NT2/D1 (cell line): ENCODE measurements at regions not wholly inside any gene's neighbourhood (a gene's known extent, or its start where the extent isn't known, plus 50 kb on each side); places are given as distances from the start of the nearest gene placed in this dataset.

Experiments
- YY1 ChIP-seq: IDR thresholded peaks from 2 replicates; pipeline ENCODE4 v1.6.1; 2011; ENCODE audit not compliant: insufficient read length, insufficient read depth
- ZNF274 ChIP-seq: IDR thresholded peaks from 2 replicates; pipeline ENCODE4 v1.6.1; 2011; ENCODE audit warnings: mild to moderate bottlenecking, low read depth, low read length

- TF ChIP-seq ZNF274 (no peak), YY1 (no peak)
Observed at GRCh38 chr10:128943111-128943510, 523.9 kb upstream of the MGMT start.
